MM.1S (cell line): ENCODE measurements at regions not wholly inside any gene's neighbourhood (a gene's known extent, or its start where the extent isn't known, plus 50 kb on each side); places are given as distances from the start of the nearest gene placed in this dataset.

Source experiments
- DNase-seq: peaks from one replicate; pipeline ENCODE4 v3.0.0-alpha.2; 2015
- H2AFZ ChIP-seq: fragments of 300-600 bp; sonication (generic); 2 replicates; pipeline ENCODE4 v1.6.0; 2016; ENCODE audit warnings: antibody characterized with exemption, low read length
- H3F3A ChIP-seq: fragments of 300-600 bp; sonication (generic); 2 replicates; pipeline ENCODE4 v1.6.1; 2016; ENCODE audit warnings: mild to moderate bottlenecking, antibody characterized with exemption, low read length, moderate library complexity, mixed read lengths; ENCODE audit not compliant: insufficient read depth
- H3K27ac ChIP-seq: fragments of 300-600 bp; sonication (generic); 2 replicates; pipeline ENCODE4 v1.5.1; 2016; ENCODE audit warnings: mild to moderate bottlenecking, low read length
- H3K27me3 ChIP-seq: fragments of 300-600 bp; sonication (generic); replicated peaks from 2 replicates; pipeline ENCODE4 v1.6.0; 2016; ENCODE audit warnings: low read length; ENCODE audit not compliant: insufficient read depth
- H3K36me3 ChIP-seq: fragments of 300-600 bp; sonication (generic); replicated peaks from 2 replicates; pipeline ENCODE4 v1.6.1; 2016; ENCODE audit warnings: mild to moderate bottlenecking, low read length, mixed read lengths; ENCODE audit not compliant: insufficient read depth
- H3K4me1 ChIP-seq: fragments of 300-600 bp; sonication (generic); 2 replicates; pipeline ENCODE4 v1.6.1; 2016; ENCODE audit warnings: low read length, mixed read lengths
- H3K4me2 ChIP-seq: fragments of 300-600 bp; sonication (generic); 2 replicates; pipeline ENCODE4 v1.6.0; 2016; ENCODE audit warnings: low read depth, low read length
- H3K4me3 ChIP-seq: fragments of 300-600 bp; sonication (generic); 2 replicates; pipeline ENCODE4 v1.5.1; 2016; ENCODE audit warnings: low read length, mixed read lengths
- H3K79me2 ChIP-seq: fragments of 300-600 bp; sonication (generic); 2 replicates; pipeline ENCODE4 v1.6.1; 2016; ENCODE audit warnings: mixed run types, low read length, mixed read lengths
- H3K9ac ChIP-seq: fragments of 300-600 bp; sonication (generic); 2 replicates; pipeline ENCODE4 v1.6.1; 2016; ENCODE audit warnings: low read length, mixed read lengths
- H3K9me2 ChIP-seq: fragments of 300-600 bp; sonication (generic); replicated peaks from 2 replicates; pipeline ENCODE4 v1.6.1; 2016; ENCODE audit warnings: mild to moderate bottlenecking, low read length, mixed read lengths; ENCODE audit not compliant: insufficient read depth
- H3K9me3 ChIP-seq: fragments of 300-600 bp; sonication (generic); replicated peaks from 2 replicates; pipeline ENCODE4 v1.6.1; 2016; ENCODE audit warnings: mild to moderate bottlenecking, low read length, mixed read lengths; ENCODE audit not compliant: insufficient read depth
- H4K20me1 ChIP-seq: fragments of 300-600 bp; sonication (generic); 2 replicates; pipeline ENCODE4 v1.6.1; 2016; ENCODE audit warnings: mild to moderate bottlenecking, low read length, moderate library complexity, mixed read lengths; ENCODE audit not compliant: insufficient read depth
- CTCF ChIP-seq: fragments of 300-600 bp; sonication (generic); IDR thresholded peaks from 2 replicates; pipeline ENCODE4 v1.5.1; 2016; ENCODE audit warnings: antibody characterized with exemption, low read length, mixed read lengths
- EZH2 ChIP-seq: fragments of 300-600 bp; sonication (generic); optimal IDR thresholded peaks from 2 replicates; pipeline ENCODE3; 2017; ENCODE audit warnings: low read depth, mild to moderate bottlenecking, antibody characterized with exemption, low read length, mixed read lengths
- EZH2phosphoT487 ChIP-seq: fragments of 300-600 bp; sonication (generic); IDR thresholded peaks from 2 replicates; pipeline ENCODE4 v1.6.1; 2018; ENCODE audit warnings: antibody characterized with exemption, low read length

DNA sequence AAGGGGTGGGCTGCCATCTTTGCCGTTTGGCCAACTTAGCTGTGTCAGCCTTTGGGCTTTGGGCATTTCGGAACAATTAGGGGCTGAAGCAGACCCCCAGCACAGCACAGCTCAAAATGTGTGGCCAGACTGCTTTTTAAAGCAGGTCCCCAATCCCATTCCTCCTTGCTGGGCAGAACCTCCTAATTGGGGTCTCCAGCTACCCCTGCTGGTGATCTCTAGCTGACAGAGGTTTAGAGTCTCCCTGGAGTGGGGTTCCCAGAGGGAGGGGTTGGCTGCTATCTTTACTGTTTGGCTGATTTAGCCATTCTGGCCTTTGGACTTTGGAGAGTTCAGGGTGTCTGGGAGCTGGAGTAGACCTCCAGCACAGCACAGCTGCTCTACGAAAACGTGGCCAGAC is 71.5 kb upstream of the LHCGR start:
- Histone ChIP-seq H3K27ac (no peak overlapping the region), H3K4me1 (no peaks in the 10 kb centered on the region), H4K20me1 (no peaks in the 10 kb centered on the region), H3K9me2 (no peaks in the 10 kb centered on the region), H3K79me2 (no peaks in the 10 kb centered on the region), H3K4me3 (no peak overlapping the region), H3K9me3 (no peaks in the 10 kb centered on the region), H3K27me3 (no peaks in the 10 kb centered on the region), H2AFZ (no peak overlapping the region), H3K9ac (no peak overlapping the region), H3K36me3 (no peaks in the 10 kb centered on the region), H3K4me2 (no peak overlapping the region), H3F3A (no peaks in the 10 kb centered on the region)
- no peak for DNase-seq
- TF ChIP-seq EZH2phosphoT487 (no peak), CTCF (no peak), EZH2 (no peak)

DNA sequence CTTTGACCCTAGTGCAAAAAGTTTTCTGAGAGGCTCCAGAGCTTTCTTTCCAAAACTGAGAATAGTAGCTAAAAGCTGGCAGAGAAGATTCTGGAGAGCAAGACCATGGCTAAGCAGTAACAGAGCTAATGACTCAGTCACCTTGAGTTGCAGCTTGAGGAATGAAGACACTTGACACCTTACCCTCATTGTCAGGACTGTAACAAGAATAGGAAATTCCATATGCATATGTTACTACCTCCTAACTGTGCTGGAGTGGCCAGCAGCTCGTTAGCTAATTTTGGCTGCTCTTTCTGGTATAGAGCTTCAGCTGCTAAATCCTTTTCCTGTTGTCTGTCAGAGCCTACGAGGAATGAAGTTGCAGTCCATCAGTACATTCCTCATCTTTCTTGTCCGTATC is 68.6 kb upstream of the LHCGR start:
- Histone ChIP-seq H3K9me2 (no peaks in the 10 kb centered on the region), H2AFZ (no peak overlapping the region), H3K4me2 (no peak overlapping the region), H3K4me1 (no peaks in the 10 kb centered on the region), H3K9me3 (no peaks in the 10 kb centered on the region), H3K27ac (no peak overlapping the region), H3K36me3 (no peaks in the 10 kb centered on the region), H3F3A (no peaks in the 10 kb centered on the region), H4K20me1 (no peaks in the 10 kb centered on the region), H3K79me2 (no peaks in the 10 kb centered on the region), H3K27me3 (no peaks in the 10 kb centered on the region), H3K9ac (no peak overlapping the region), H3K4me3 (no peak overlapping the region)
- TF ChIP-seq EZH2phosphoT487 (no peak), CTCF (no peak)
- DNase-seq = no peak

- no peaks in the 10 kb centered on the region for H3K9me2 ChIP-seq
- H3K27me3 ChIP-seq = no peaks in the 10 kb centered on the region
- no peak overlapping the region for H3K4me2 ChIP-seq
- no peaks in the 10 kb centered on the region for H3K9me3 ChIP-seq
- no peak for TF ChIP-seq EZH2phosphoT487
- TF ChIP-seq CTCF = no peak
- TF ChIP-seq EZH2 = no peak
- no peaks in the 10 kb centered on the region for H3K36me3 ChIP-seq
- no peak overlapping the region for H3K4me3 ChIP-seq
- no peak overlapping the region for H3K9ac ChIP-seq
- no peaks in the 10 kb centered on the region for H3K4me1 ChIP-seq
- DNase-seq = no peak
- H3F3A ChIP-seq = no peaks in the 10 kb centered on the region
- no peak overlapping the region for H3K27ac ChIP-seq
- no peak overlapping the region for H2AFZ ChIP-seq
- no peaks in the 10 kb centered on the region for H3K79me2 ChIP-seq
- no peaks in the 10 kb centered on the region for H4K20me1 ChIP-seq
Observed at GRCh38 chr2:48819206-48819735, 63.7 kb upstream of the LHCGR start.
